ENCODE measurements at regions not wholly inside any gene's neighbourhood (a gene's known extent, or its start where the extent isn't known, plus 50 kb on each side); places are given as distances from the start of the nearest gene placed in this dataset.
"Not testable (repeated sequence)": the region's sequence is repeated elsewhere in the genome, so short reads cannot be mapped to it uniquely, and the experiment has no call there.

- in situ Hi-C loops (cut with HindIII; ENCODE audit: low pct_unique_long_range_greater_than_20kb, low sequenced_read_pairs): no loop called here
- no peak for DNase-seq (ENCODE audit: low read depth, low spot score)
These were observed 108.8 kb downstream of the EFHB start for GRCh38 chr3:19825193-19825592.

GRCh38 chr3:19822805-19823204 is 111.2 kb downstream of the EFHB start:
- DNase-seq (ENCODE audit: low read depth, low spot score): no peak
- in situ Hi-C loops (cut with HindIII; ENCODE audit: low pct_unique_long_range_greater_than_20kb, low sequenced_read_pairs): no loop called here

- DNase-seq (ENCODE audit: low read depth, low spot score): no peak
- in situ Hi-C loops (cut with HindIII; ENCODE audit: low pct_unique_long_range_greater_than_20kb, low sequenced_read_pairs): no loop called here
These were observed 117.4 kb downstream of the EFHB start for GRCh38 chr3:19816631-19817030.

GRCh38 chr3:19815805-19816204 is 118.2 kb downstream of the EFHB start:
- in situ Hi-C loops (cut with HindIII; ENCODE audit: low pct_unique_long_range_greater_than_20kb, low sequenced_read_pairs): no loop called here
- no peak for DNase-seq (ENCODE audit: low read depth, low spot score)

- in situ Hi-C loops (cut with HindIII; ENCODE audit: low pct_unique_long_range_greater_than_20kb, low sequenced_read_pairs); DNase-seq (ENCODE audit: low read depth, low spot score): not testable (repeated sequence)
These were observed 120.3 kb downstream of the EFHB start for GRCh38 chr3:19813743-19814142.

- in situ Hi-C loops (cut with HindIII; ENCODE audit: low pct_unique_long_range_greater_than_20kb, low sequenced_read_pairs): no loop called here
- DNase-seq (ENCODE audit: low read depth, low spot score): no peak
These were observed 122.3 kb downstream of the EFHB start for GRCh38 chr3:19811689-19812088.

GRCh38 chr3:19808834-19809233 is 125.2 kb downstream of the EFHB start:
- in situ Hi-C loops (cut with HindIII; ENCODE audit: low pct_unique_long_range_greater_than_20kb, low sequenced_read_pairs): no loop called here
- DNase-seq (ENCODE audit: low read depth, low spot score): no peak

- DNase-seq (ENCODE audit: low read depth, low spot score): no peak
- in situ Hi-C loops (cut with HindIII; ENCODE audit: low pct_unique_long_range_greater_than_20kb, low sequenced_read_pairs): no loop called here
These were observed 134.1 kb downstream of the EFHB start for GRCh38 chr3:19799887-19800286.

- in situ Hi-C loops (cut with HindIII; ENCODE audit: low pct_unique_long_range_greater_than_20kb, low sequenced_read_pairs): no loop called here
- DNase-seq (ENCODE audit: low read depth, low spot score): no peak
These were observed 134.9 kb downstream of the EFHB start for GRCh38 chr3:19799115-19799514.

- in situ Hi-C loops (cut with HindIII; ENCODE audit: low pct_unique_long_range_greater_than_20kb, low sequenced_read_pairs): no loop called here
- no peak for DNase-seq (ENCODE audit: low read depth, low spot score)
These were observed 135.7 kb downstream of the EFHB start for GRCh38 chr3:19798324-19798723.

- in situ Hi-C loops (cut with HindIII; ENCODE audit: low pct_unique_long_range_greater_than_20kb, low sequenced_read_pairs): no loop called here
- DNase-seq (ENCODE audit: low read depth, low spot score): no peak
These were observed 141.6 kb downstream of the EFHB start for GRCh38 chr3:19792388-19792787.

- in situ Hi-C loops (cut with HindIII; ENCODE audit: low pct_unique_long_range_greater_than_20kb, low sequenced_read_pairs): no loop called here
- DNase-seq (ENCODE audit: low read depth, low spot score): no peak
These were observed 158.3 kb downstream of the EFHB start for GRCh38 chr3:19775765-19776164.

- no peak for DNase-seq (ENCODE audit: low read depth, low spot score)
- in situ Hi-C loops (cut with HindIII; ENCODE audit: low pct_unique_long_range_greater_than_20kb, low sequenced_read_pairs): no loop called here
These were observed 164.3 kb downstream of the EFHB start for GRCh38 chr3:19769694-19770093.

GRCh38 chr3:19765954-19766353 is 168.1 kb downstream of the EFHB start:
- no peak for DNase-seq (ENCODE audit: low read depth, low spot score)
- in situ Hi-C loops (cut with HindIII; ENCODE audit: low pct_unique_long_range_greater_than_20kb, low sequenced_read_pairs): no loop called here

GRCh38 chr3:19757773-19758172 is 176.2 kb downstream of the EFHB start:
- DNase-seq (ENCODE audit: low read depth, low spot score): no peak
- in situ Hi-C loops (cut with HindIII; ENCODE audit: low pct_unique_long_range_greater_than_20kb, low sequenced_read_pairs): no loop called here

GRCh38 chr3:19749448-19750017 is 184.5 kb downstream of the EFHB start:
- DNase-seq (ENCODE audit: low read depth, low spot score): no peak
- in situ Hi-C loops (cut with HindIII; ENCODE audit: low pct_unique_long_range_greater_than_20kb, low sequenced_read_pairs): no loop called here

GRCh38 chr3:19748782-19749447 is 185.1 kb downstream of the EFHB start:
- in situ Hi-C loops (cut with HindIII; ENCODE audit: low pct_unique_long_range_greater_than_20kb, low sequenced_read_pairs): no loop called here

GRCh38 chr3:19744047-19744446 is 190.0 kb downstream of the EFHB start:
- in situ Hi-C loops (cut with HindIII; ENCODE audit: low pct_unique_long_range_greater_than_20kb, low sequenced_read_pairs): no loop called here
- DNase-seq (ENCODE audit: low read depth, low spot score): no peak

More at GRCh38 chr3:19748782-19749447, 185.1 kb downstream of the EFHB start:
- DNase-seq (ENCODE audit: low read depth, low spot score): no peak

- no peak for DNase-seq (ENCODE audit: low read depth, low spot score)
- in situ Hi-C loops (cut with HindIII; ENCODE audit: low pct_unique_long_range_greater_than_20kb, low sequenced_read_pairs): no loop called here
These were observed 191.1 kb downstream of the EFHB start for GRCh38 chr3:19742935-19743334.

- no peak for DNase-seq (ENCODE audit: low read depth, low spot score)
- in situ Hi-C loops (cut with HindIII; ENCODE audit: low pct_unique_long_range_greater_than_20kb, low sequenced_read_pairs): no loop called here
These were observed 194.5 kb downstream of the EFHB start for GRCh38 chr3:19739504-19739903.
